GM18505 (cell line): ENCODE measurements at regions not wholly inside any gene's neighbourhood (a gene's known extent, or its start where the extent isn't known, plus 50 kb on each side); places are given as distances from the start of the nearest gene placed in this dataset.
"Not testable (repeated sequence)": the region's sequence is repeated elsewhere in the genome, so short reads cannot be mapped to it uniquely, and the experiment has no call there.

Source experiments
- ATAC-seq: cut with Tn5 transposase; IDR thresholded peaks from one replicate; pipeline ENCODE4 v1.9.1; 2021; ENCODE audit not compliant: unreplicated experiment
- POLR2A ChIP-seq: IDR thresholded peaks from 4 replicates; pipeline ENCODE4 v1.6.1; 2011; ENCODE audit warnings: borderline replicate concordance; ENCODE audit not compliant: insufficient read depth, insufficient read length; ENCODE audit errors: extremely low read depth

DNA sequence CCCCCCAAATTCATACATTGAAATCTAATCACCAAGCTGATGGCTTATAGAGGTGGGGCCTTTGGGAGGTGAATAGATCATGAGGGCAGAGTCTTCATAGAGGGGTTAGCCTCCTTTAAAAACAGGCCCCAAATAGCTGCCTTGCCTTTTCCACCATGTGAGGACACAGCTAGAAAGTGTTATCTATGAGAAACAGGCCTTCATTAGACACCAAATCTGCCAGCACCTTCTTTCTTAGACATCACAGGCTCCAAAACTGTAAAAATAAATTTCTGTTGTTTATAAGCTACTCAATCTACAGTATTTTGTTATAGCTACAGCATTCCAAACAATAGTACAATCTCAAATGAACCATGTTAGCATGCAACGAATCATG, 459.3 kb upstream of the GCFC2 start:
- no peak for TF ChIP-seq POLR2A
- no peak for ATAC-seq

- no peak for TF ChIP-seq POLR2A
- ATAC-seq = no peak
Observed at GRCh38 chr2:76169276-76170008, 458.7 kb upstream of the GCFC2 start.

DNA sequence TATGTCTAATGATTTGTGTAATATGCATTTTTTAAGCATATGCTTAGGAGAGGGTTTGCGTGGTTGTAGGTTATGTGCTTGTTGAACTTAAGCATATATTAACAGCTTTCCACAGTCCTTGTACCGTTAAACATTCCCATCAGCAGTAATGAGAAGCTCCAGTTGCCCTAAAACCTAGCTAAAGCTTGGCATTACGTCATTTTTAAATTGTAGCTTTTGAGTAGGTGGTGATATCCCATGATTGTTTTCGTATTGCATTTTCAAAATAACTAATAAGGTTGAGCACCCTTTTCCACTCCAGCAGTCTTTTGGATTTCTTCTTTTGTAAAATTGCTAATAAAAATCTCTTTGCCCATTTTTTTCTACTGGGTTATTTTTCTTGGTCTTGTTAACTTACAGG, 453.1 kb upstream of the GCFC2 start:
- no peak for ATAC-seq
- no peak for TF ChIP-seq POLR2A

- no peak for TF ChIP-seq POLR2A
- no peak for ATAC-seq
Observed at GRCh38 chr2:76160670-76161069, 450.0 kb upstream of the GCFC2 start.

DNA sequence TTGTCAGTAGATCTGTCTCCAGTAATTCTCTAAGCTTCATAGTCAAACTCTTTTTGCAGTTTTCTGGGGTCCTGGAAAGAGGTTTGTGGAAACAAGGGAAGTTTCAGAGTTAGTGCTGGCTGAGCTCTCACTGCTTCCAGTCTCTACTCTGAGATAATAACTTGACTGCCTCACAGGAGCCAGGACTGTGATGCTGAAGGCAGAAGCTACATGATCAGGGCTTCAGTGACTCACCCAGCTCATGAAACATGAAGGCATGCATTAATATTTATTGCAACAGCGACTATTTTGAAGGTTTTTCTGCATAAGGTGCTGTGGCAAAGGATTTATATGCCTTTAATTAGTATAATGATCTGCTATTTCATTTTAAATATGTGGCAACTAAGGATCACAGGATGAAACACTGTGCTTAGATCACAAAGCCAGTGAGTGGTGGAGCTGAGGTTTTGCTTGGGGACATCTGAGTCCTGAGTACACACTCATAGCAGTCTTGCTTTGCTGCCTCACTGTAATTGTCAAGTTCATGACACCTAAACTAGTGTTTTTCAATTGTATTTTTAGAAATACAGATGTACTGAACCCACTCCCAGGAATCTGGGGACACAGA, 448.4 kb upstream of the GCFC2 start:
- no peak for TF ChIP-seq POLR2A

GRCh38 chr2:76157531-76157930, 446.8 kb upstream of the GCFC2 start:
- ATAC-seq = no peak
- no peak for TF ChIP-seq POLR2A

More for the DNA sequence above, 448.4 kb upstream of the GCFC2 start:
- no peak for ATAC-seq

- TF ChIP-seq POLR2A = no peak
- no peak for ATAC-seq
Observed at GRCh38 chr2:76154981-76155380, 444.3 kb upstream of the GCFC2 start.

- no peak for ATAC-seq
- no peak for TF ChIP-seq POLR2A
Observed at GRCh38 chr2:76149846-76150245, 439.1 kb upstream of the GCFC2 start.

GRCh38 chr2:76139303-76139702, 428.6 kb upstream of the GCFC2 start:
- ATAC-seq = not testable (repeated sequence)

GRCh38 chr2:76128622-76129021, 417.9 kb upstream of the GCFC2 start:
- TF ChIP-seq POLR2A = no peak
- no peak for ATAC-seq

- no peak for ATAC-seq
- TF ChIP-seq POLR2A = no peak
Observed at GRCh38 chr2:76120176-76120575, 409.5 kb upstream of the GCFC2 start.

- no peak for ATAC-seq
Observed at GRCh38 chr2:76089683-76090082, 379.0 kb upstream of the GCFC2 start.

DNA sequence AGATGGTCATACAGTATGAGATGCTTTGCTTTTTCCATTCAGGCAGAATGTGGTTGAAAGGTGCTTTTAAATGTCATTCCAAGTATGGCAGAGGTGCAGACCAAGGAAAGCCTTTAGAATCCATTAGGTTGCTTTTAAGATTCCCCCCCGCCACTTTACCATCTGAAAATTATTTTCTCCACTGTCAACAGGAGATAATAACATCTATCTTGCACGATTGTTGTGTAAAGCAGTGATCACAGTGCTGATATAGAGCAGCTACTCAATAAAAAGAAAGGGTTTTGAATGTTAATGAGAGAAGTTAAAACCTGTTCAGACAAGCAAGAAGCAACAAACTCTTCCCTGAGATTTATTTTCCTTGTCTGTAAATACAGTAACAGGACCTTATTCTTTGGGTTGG, 372.5 kb upstream of the GCFC2 start:
- TF ChIP-seq POLR2A = no peak
- ATAC-seq = no peak

More at GRCh38 chr2:76089683-76090082, 379.0 kb upstream of the GCFC2 start:
- no peak for TF ChIP-seq POLR2A

DNA sequence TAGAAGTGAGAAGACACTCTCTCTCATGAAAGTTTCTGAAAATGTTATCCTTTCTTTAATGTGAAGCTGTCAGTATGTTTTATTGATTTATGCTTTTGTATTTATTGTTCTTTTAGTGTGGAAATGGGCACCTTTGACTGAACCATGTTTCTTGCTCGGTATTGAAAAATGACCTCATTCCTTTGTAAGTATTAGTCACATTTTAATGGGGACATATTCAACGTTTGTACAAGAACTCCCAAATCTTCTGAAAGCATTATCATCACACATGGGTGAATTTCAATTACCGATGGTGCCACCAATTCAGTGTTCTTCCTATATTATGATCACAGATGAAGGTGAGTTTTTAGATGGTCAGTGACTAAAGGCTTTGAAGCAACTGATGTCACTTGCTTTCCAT, 371.8 kb upstream of the GCFC2 start:
- no peak for ATAC-seq

GRCh38 chr2:76080154-76080553, 369.4 kb upstream of the GCFC2 start:
- ATAC-seq = no peak
- no peak for TF ChIP-seq POLR2A

More for the DNA sequence above, 371.8 kb upstream of the GCFC2 start:
- no peak for TF ChIP-seq POLR2A

DNA sequence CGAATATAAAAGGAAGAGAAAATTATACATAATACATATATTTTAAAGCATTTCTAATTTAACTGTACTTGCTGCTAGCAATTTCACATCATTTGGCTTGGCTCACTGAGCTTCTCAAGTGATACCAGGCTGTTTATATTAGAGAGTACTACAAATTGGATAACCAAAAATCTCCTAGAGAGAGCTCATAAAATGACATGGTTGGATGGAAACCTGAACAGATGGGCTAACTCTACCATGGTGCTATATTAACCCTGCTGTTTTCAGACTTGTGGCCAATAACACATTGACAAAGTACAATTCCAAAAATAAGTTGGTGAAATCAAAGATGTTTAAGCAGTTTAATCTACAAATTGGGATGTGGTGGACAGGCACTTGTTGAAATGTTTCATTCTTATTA, 364.4 kb upstream of the GCFC2 start:
- TF ChIP-seq POLR2A = no peak
- ATAC-seq = no peak
